Aorta (tissue), 5 donors: ENCODE measurements at regions not wholly inside any gene's neighbourhood (a gene's known extent, or its start where the extent isn't known, plus 50 kb on each side); places are given as distances from the start of the nearest gene placed in this dataset.

Source experiments
- ATAC-seq: fragments of 200-7000 bp; cut with Tn5 transposase; one replicate; pipeline ENCODE4 v1.9.1; 2022; ENCODE audit warnings: moderate library complexity; ENCODE audit not compliant: low FRiP score
- DNase-seq, 2 donors: peaks; one replicate each; pipeline ENCODE4 v3.0.0-alpha.2; 2020
- H3K27ac ChIP-seq, 2 donors: one replicate each; pipeline ENCODE4 v1.5.1; 2013; ENCODE audit warnings: low read length in 2 of 2, mild to moderate bottlenecking in 2 of 2, moderate library complexity in 2 of 2, control low read depth in 1 of 2, inconsistent platforms in 1 of 2, low read depth in 1 of 2
- H3K27me3 ChIP-seq, 2 donors: one replicate each; pipeline ENCODE4 v1.6.1; 2013; ENCODE audit warnings: control low read depth in 1 of 2, low read length in 1 of 2, mild to moderate bottlenecking in 1 of 2, moderate library complexity in 1 of 2; ENCODE audit not compliant: insufficient read depth in 2 of 2, control insufficient read depth in 1 of 2
- H3K36me3 ChIP-seq, 2 donors: one replicate each; pipeline ENCODE4 v1.6.1; 2013; ENCODE audit warnings: control low read depth in 1 of 2, low read length in 1 of 2, mild to moderate bottlenecking in 1 of 2; ENCODE audit not compliant: insufficient read depth in 2 of 2, control insufficient read depth in 1 of 2
- H3K4me1 ChIP-seq, 2 donors: one replicate each; pipeline ENCODE4 v1.6.1; 2013; ENCODE audit warnings: low read length in 2 of 2, control low read depth in 1 of 2, mild to moderate bottlenecking in 1 of 2, moderate library complexity in 1 of 2; ENCODE audit not compliant: insufficient read depth in 2 of 2, control insufficient read depth in 1 of 2
- H3K4me3 ChIP-seq, 2 donors: one replicate each; pipeline ENCODE4 v1.5.1; 2013; ENCODE audit warnings: low read length in 2 of 2, control low read depth in 1 of 2, mild to moderate bottlenecking in 1 of 2
- H3K9me3 ChIP-seq: one replicate; pipeline ENCODE4 v1.6.1; 2013; ENCODE audit warnings: mild to moderate bottlenecking, low read length; ENCODE audit not compliant: control insufficient read depth
- WGBS, 2 donors: extraction: QIAGEN DNeasy Blood & Tissue Kit; methylation state at CpG; one replicate each; pipeline ENCODE4 v1.1.7; 2013; 5-methylcytosine and 5-hydroxymethylcytosine counted together
- intact Hi-C, 2 donors: fragments of 100-400 bp; cut with DNase I; formaldehyde crosslinking; loops; one replicate each; pipeline versions ENCODE4 v1.14.2 to v1.15.0; 2022
- donor health status: healthy with polysubstance abuse.
- donor health status: Bipolar disorder and iron deficiency.
- donor health status: DM: no; HTN: no; CAD: no.
- donor health status: DM: no; HTN: no; CAD: no.
- donor health status: DM: yes; HTN: yes; CAD: no.

DNA sequence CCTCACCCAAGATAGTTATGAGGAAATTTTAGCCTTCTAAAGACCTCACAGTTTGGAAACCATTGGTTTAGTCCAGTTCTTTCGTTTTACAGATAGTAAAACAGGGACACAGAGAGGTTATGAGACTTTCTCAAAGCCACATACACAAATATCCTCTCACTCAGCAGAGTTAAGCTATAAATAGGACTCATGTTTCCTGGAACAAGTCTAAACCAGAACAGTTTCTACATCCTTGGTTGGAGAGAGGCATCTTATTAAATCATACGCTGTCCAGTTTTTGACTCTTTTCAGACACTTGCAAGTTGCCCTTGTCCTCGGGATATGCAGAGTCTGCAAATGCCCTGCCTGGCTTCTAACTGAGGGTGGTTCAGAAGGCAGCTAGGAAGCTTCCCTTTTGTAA is 462.1 kb upstream of the DEPDC1 start:
- no peaks in the 10 kb centered on the region for H3K36me3 ChIP-seq
- no peaks in the 10 kb centered on the region for H3K9me3 ChIP-seq
- intact Hi-C loops = loop anchor here in 1 of 2 donors (5.0 kb wide), 1 partner anchor 37 kb away; no protein-coding TSS in a partner anchor
- no peaks in the 10 kb centered on the region for H3K27me3 ChIP-seq
- 3 to 5% methylated on average over 3 of the region's 3 CpGs for WGBS, 2 donors
- ATAC-seq (no peak), DNase-seq (no peak)
- H3K4me1 ChIP-seq = no peaks in the 10 kb centered on the region
- H3K27ac ChIP-seq = no peak overlapping the region
- no peak overlapping the region for H3K4me3 ChIP-seq

DNA sequence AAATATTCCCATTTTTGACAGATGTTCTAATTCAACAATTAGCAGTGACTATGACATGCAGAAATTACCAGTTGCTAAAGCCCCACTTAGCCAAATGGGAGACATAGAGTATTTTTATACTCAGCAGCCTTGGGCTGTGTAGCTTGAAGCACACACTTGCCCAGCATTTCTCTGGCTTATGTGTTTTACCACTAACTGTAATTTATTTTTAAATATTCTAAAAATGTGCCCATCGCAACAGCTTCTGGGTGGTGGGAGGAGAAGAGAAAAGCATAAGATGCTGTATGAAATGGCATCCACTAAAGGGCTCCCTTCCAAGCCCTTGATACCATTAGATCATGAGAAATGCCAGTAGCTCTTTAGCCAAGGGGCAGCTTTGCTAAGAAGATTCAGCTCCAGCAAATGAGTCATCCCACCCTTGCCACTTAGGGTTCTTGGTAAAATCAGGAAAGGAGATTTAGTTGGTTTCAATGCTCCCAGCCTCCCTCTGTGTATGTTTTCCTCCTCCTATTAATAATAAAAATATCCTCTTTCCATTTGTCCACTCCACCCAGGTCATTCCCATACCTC is 462.7 kb upstream of the DEPDC1 start:
- DNase-seq = no peak
- H3K4me1 ChIP-seq = no peaks in the 10 kb centered on the region
- no peak for ATAC-seq
- no peaks in the 10 kb centered on the region for H3K27me3 ChIP-seq
- H3K4me3 ChIP-seq = no peak overlapping the region
- intact Hi-C loops = loop anchor here in 1 of 2 donors (5.0 kb wide), 1 partner anchor 37 kb away; no protein-coding TSS in a partner anchor
- no peak overlapping the region for H3K27ac ChIP-seq
- H3K9me3 ChIP-seq = no peaks in the 10 kb centered on the region
- WGBS, 2 donors = 3 to 5% methylated on average over 1 of the region's 1 CpG
- no peaks in the 10 kb centered on the region for H3K36me3 ChIP-seq

- Histone ChIP-seq H3K27ac (no peak overlapping the region), H3K9me3 (no peaks in the 10 kb centered on the region), H3K27me3 (no peaks in the 10 kb centered on the region), H3K4me1 (no peaks in the 10 kb centered on the region), H3K36me3 (no peaks in the 10 kb centered on the region), H3K4me3 (no peak overlapping the region)
- no peak for ATAC-seq
- 96% methylated on average over 1 of the region's 1 CpG for WGBS, 2 donors
- intact Hi-C loops = no loop called here
- no peak for DNase-seq
Measured at GRCh38 chr1:68961143-68961542, 464.3 kb upstream of the DEPDC1 start.

- ATAC-seq (no peak), DNase-seq (no peak)
- H3K27me3 ChIP-seq = no peaks in the 10 kb centered on the region
- no peaks in the 10 kb centered on the region for H3K36me3 ChIP-seq
- no peak overlapping the region for H3K27ac ChIP-seq
- WGBS, 2 donors = 45 to 54% methylated on average over 3 of the region's 3 CpGs
- no peaks in the 10 kb centered on the region for H3K9me3 ChIP-seq
- no peak overlapping the region for H3K4me3 ChIP-seq
- no peaks in the 10 kb centered on the region for H3K4me1 ChIP-seq
- intact Hi-C loops = no loop called here
Measured at GRCh38 chr1:68963353-68963752, 466.5 kb upstream of the DEPDC1 start.

- no peak overlapping the region for H3K27ac ChIP-seq
- no peaks in the 10 kb centered on the region for H3K36me3 ChIP-seq
- WGBS, 2 donors = 17 to 37% methylated on average over 4 of the region's 4 CpGs
- no peaks in the 10 kb centered on the region for H3K27me3 ChIP-seq
- ATAC-seq (no peak), DNase-seq (no peak)
- H3K4me1 ChIP-seq = no peaks in the 10 kb centered on the region
- H3K4me3 ChIP-seq = no peak overlapping the region
- intact Hi-C loops = no loop called here
- H3K9me3 ChIP-seq = no peaks in the 10 kb centered on the region
Measured at GRCh38 chr1:68969441-68969840, 472.6 kb upstream of the DEPDC1 start.

DNA sequence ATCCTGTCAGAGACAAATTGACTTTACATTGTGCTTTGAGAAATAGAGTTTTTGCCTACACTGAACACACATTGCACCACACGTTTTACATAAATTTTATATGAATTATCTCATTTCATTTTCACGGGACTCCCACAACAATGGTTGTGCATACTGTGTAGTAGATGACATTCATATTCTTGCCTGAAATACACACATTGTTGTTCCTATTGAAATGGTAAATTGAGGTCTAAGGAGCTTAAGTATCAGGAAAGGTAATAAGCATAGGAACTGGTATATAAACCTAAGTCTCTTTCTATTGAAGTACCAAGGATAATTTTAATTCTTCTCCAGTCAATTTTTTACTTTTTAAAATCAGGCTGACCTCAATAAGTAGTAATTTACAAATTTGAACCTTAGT is 473.7 kb upstream of the DEPDC1 start:
- Histone ChIP-seq H3K27me3 (no peaks in the 10 kb centered on the region), H3K36me3 (no peaks in the 10 kb centered on the region), H3K4me3 (no peak overlapping the region), H3K27ac (no peak overlapping the region), H3K9me3 (no peaks in the 10 kb centered on the region), H3K4me1 (no peaks in the 10 kb centered on the region)
- WGBS, 2 donors = 86 to 88% methylated on average over 2 of the region's 2 CpGs
- DNase-seq (no peak), ATAC-seq (no peak)
- intact Hi-C loops = no loop called here

DNA sequence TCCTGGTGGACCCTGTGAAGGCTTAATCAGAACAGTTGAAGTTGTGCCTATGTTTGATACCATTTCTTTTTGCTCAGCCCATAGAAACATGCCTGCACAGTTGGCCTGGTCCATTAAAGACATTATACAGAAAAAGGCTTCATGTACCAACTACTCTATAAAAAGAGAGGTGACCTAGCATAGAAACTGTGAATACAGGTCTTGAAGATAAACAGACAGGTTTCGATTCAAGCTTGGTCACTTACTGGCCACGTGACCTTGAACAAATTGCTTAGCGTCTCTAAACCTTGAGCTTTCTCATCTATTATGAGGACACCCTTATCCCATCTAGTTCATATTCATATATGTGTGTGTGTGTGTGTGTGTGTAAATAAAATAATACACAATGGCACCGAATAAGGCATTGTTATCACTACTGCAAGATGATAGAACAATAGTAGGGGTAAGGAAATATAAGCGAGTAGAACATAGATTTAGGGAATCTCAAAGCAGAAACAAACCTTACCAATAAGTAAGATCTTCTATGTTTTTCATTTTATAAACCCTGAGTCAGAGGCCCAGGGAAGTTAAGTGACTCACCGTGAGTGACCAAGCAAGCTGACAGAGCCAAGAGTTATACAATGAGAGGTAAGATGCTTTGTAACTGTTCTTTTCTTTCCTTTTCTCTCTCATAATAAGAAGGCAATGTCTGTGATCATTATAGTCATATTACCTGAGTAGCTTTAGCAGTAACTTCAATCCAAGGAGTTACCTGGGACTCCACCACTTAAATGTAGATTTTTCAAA is 476.8 kb upstream of the DEPDC1 start:
- Histone ChIP-seq H3K4me3 (no peak overlapping the region), H3K36me3 (no peaks in the 10 kb centered on the region), H3K9me3 (no peaks in the 10 kb centered on the region), H3K27ac (no peak overlapping the region), H3K27me3 (no peaks in the 10 kb centered on the region), H3K4me1 (no peaks in the 10 kb centered on the region)
- peak; percentile 62 for ATAC-seq
- DNase-seq = no peak
- intact Hi-C loops = no loop called here
- WGBS, 2 donors = 72 to 75% methylated on average over 6 of the region's 6 CpGs

GRCh38 chr1:68974447-68974846 is 477.6 kb upstream of the DEPDC1 start:
- ATAC-seq (peak; percentile 45), DNase-seq (peak in 1 of 2 donors; percentile 73)
- peak overlapping the region in 1 of 2 donors; percentile 30 for H3K27ac ChIP-seq
- intact Hi-C loops = no loop called here
- no peaks in the 10 kb centered on the region for H3K27me3 ChIP-seq
- H3K9me3 ChIP-seq = no peaks in the 10 kb centered on the region
- H3K36me3 ChIP-seq = no peaks in the 10 kb centered on the region
- H3K4me3 ChIP-seq = no peak overlapping the region
- WGBS, 2 donors = 93% methylated on average over 5 of the region's 5 CpGs
- H3K4me1 ChIP-seq = no peaks in the 10 kb centered on the region
